Transverse colon (tissue), 3 donors: ENCODE measurements at regions not wholly inside any gene's neighbourhood (a gene's known extent, or its start where the extent isn't known, plus 50 kb on each side); places are given as distances from the start of the nearest gene placed in this dataset.

Experiments used
- EP300 ChIP-seq: sonication (generic); formaldehyde crosslinking; IDR thresholded peaks from one replicate; pipeline ENCODE4 v1.6.1; 2017; ENCODE audit warnings: antibody characterized with exemption, low read depth
- POLR2A ChIP-seq: fragments of 450-650 bp; IDR thresholded peaks from one replicate; pipeline ENCODE4 v1.6.1; 2016; ENCODE audit warnings: antibody characterized with exemption, mild to moderate bottlenecking, moderate library complexity
- TF ChIP-seq, protein P1 (sequence below), 5 experiments: fragments of 200-600 bp in 3 of 5; fragments of 450-650 bp in 2 of 5; sonication (generic) in 3 of 5; IDR thresholded peaks; 1 replicate in 2 of 5; 2 replicates in 3 of 5; pipeline ENCODE4 v1.5.1; 2016 to 2017; ENCODE audit warnings: antibody characterized with exemption in 5 of 5, inconsistent platforms in 3 of 5, mild to moderate bottlenecking in 2 of 5, moderate library complexity in 1 of 5

DNA sequence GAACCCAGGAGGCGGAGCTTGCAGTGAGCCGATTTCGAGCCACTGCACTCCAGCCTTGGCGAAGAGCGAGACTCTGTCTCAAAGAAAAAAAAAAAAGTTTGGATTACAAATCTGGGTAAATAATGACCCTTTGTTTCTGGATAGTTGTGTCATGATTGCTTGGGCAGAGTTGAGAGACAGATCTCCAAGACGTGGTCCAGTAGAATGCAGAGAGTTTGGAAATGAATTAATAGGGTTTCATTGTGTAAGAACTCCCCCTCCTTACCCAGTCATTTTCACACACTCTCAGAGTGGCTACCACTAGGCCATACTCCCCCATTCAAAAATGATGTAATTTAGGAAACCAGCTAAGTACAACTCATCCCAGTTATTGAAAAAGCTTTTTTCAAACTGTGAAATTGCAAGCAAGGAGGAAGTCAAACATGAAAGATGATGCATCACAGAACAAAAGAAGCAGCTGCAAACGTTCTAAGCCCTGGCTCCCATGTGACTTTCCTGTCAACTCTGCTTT lies 1331.9 kb downstream of the AACS start:
- TF ChIP-seq POLR2A (no peak), EP300 (no peak)
- TF ChIP-seq, protein P1, sequence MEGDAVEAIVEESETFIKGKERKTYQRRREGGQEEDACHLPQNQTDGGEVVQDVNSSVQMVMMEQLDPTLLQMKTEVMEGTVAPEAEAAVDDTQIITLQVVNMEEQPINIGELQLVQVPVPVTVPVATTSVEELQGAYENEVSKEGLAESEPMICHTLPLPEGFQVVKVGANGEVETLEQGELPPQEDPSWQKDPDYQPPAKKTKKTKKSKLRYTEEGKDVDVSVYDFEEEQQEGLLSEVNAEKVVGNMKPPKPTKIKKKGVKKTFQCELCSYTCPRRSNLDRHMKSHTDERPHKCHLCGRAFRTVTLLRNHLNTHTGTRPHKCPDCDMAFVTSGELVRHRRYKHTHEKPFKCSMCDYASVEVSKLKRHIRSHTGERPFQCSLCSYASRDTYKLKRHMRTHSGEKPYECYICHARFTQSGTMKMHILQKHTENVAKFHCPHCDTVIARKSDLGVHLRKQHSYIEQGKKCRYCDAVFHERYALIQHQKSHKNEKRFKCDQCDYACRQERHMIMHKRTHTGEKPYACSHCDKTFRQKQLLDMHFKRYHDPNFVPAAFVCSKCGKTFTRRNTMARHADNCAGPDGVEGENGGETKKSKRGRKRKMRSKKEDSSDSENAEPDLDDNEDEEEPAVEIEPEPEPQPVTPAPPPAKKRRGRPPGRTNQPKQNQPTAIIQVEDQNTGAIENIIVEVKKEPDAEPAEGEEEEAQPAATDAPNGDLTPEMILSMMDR (IDR thresholded peaks at IDR 0.05), result no peak
